BLaER1 (cell line): ENCODE measurements at regions not wholly inside any gene's neighbourhood (a gene's known extent, or its start where the extent isn't known, plus 50 kb on each side); places are given as distances from the start of the nearest gene placed in this dataset.

Source experiments
- H3K27ac ChIP-seq: shearing (Covaris generic); formaldehyde crosslinking; 2 replicates; pipeline ENCODE4 v1.8.1; 2022
- H3K27me3 ChIP-seq: shearing (Covaris generic); formaldehyde crosslinking; 2 replicates; pipeline ENCODE4 v1.8.1; 2022
- H3K36me3 ChIP-seq: shearing (Covaris generic); formaldehyde crosslinking; 2 replicates; pipeline ENCODE4 v1.8.1; 2022
- H3K4me1 ChIP-seq: shearing (Covaris generic); formaldehyde crosslinking; 2 replicates; pipeline ENCODE4 v1.8.1; 2022
- H3K4me2 ChIP-seq: shearing (Covaris generic); formaldehyde crosslinking; 2 replicates; pipeline ENCODE4 v1.8.1; 2022
- H3K4me3 ChIP-seq: shearing (Covaris generic); formaldehyde crosslinking; 2 replicates; pipeline ENCODE4 v1.8.1; 2022
- H3K9ac ChIP-seq: shearing (Covaris generic); formaldehyde crosslinking; 2 replicates; pipeline ENCODE4 v1.8.1; 2022
- H3K9me3 ChIP-seq: shearing (Covaris generic); formaldehyde crosslinking; 2 replicates; pipeline ENCODE4 v1.8.1; 2022
- H4K20me1 ChIP-seq: shearing (Covaris generic); formaldehyde crosslinking; 2 replicates; pipeline ENCODE4 v1.8.1; 2022
- Cebpa-rat ChIP-seq: shearing (Covaris generic); IDR thresholded peaks from 2 replicates; pipeline ENCODE4 v1.8.1; 2022

DNA sequence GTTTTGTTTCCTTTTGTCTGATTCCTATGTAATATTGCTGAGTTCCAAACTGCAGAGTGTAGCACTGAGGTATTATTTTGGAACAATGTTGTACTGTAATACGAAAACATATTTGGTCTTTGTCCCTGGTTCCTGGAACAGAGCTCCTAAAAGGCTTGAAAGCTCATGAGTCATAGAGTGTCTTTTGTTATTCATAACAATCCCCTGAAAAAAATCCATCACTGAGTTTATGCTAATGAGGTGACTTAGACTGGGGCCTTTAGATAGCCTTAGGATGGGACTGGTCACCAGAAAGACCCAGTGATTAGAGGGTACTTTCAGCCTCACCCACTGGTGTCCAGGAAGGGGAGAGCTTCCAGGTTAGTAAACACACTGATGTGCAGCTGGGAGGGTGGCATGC, 132.7 kb upstream of the POU5F2 start:
- no peak overlapping the region for H3K27ac ChIP-seq
- H3K4me1 ChIP-seq = no peaks in the 10 kb centered on the region
- no peak overlapping the region for H3K4me3 ChIP-seq
- no peaks in the 10 kb centered on the region for H4K20me1 ChIP-seq
- H3K36me3 ChIP-seq = peaks cover 3% of the 10 kb centered on the region; the same call in 1 of the 2 replicates
- no peak overlapping the region for H3K9ac ChIP-seq
- no peak overlapping the region for H3K4me2 ChIP-seq
- no peaks in the 10 kb centered on the region for H3K9me3 ChIP-seq
- no peak for TF ChIP-seq Cebpa-rat
- H3K27me3 ChIP-seq = no peaks in the 10 kb centered on the region

DNA sequence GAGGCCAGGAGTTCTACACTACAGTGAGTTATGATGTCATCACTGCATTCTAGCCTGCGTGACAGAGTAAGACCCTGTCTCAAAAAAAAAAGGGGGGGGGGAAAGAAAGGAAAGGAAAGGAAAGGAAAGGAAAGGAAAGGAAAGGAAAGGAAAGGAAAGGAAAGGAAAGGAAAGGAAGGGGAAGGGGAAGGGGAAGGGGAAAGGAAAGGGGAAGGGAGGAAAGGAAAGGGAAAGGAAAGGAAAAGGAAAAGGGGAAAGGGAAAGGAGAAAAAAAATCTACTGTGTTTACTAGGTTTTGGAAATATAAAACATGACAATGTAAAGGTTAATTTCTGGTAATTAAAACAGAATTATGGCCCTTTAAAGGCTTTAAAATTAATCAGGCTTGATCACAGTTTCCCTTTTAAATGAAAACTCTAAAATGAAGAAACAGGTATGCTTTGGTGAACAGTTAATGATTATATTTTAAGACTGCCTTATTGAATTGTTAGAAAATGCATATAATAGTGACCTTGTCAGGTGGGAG, 131.9 kb upstream of the POU5F2 start:
- Histone ChIP-seq H3K27ac (no peak overlapping the region), H3K4me3 (no peak overlapping the region), H3K4me1 (no peaks in the 10 kb centered on the region), H3K9ac (no peak overlapping the region), H4K20me1 (no peaks in the 10 kb centered on the region), H3K4me2 (no peak overlapping the region), H3K27me3 (no peaks in the 10 kb centered on the region), H3K36me3 (peaks cover 3% of the 10 kb centered on the region; the same call in 1 of the 2 replicates), H3K9me3 (no peaks in the 10 kb centered on the region)
- no peak for TF ChIP-seq Cebpa-rat

DNA sequence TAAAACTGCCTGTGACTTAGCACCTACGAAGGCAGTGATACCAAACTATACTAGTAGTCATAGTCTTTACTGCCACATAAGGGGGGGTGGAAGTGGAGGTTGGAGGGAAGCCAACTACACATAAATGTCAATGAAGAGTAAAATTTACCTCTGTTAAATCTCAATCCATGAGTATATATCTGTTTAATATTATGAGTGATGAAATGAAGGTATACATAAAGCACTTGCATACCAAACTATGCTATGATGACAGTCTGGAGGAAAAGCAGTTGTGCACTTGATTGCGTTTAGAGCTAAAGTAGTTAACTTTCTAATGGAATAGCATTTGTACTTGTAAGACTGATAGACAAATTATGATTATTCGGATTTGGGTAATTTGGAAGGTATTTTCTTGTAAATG, 129.2 kb upstream of the POU5F2 start:
- H3K36me3 ChIP-seq = peaks cover 3% of the 10 kb centered on the region; the same call in 1 of the 2 replicates
- H4K20me1 ChIP-seq = no peaks in the 10 kb centered on the region
- H3K27me3 ChIP-seq = no peaks in the 10 kb centered on the region
- no peaks in the 10 kb centered on the region for H3K4me1 ChIP-seq
- no peak overlapping the region for H3K4me2 ChIP-seq
- TF ChIP-seq Cebpa-rat = no peak
- H3K4me3 ChIP-seq = no peak overlapping the region
- no peak overlapping the region for H3K9ac ChIP-seq
- no peak overlapping the region for H3K27ac ChIP-seq
- H3K9me3 ChIP-seq = no peaks in the 10 kb centered on the region

DNA sequence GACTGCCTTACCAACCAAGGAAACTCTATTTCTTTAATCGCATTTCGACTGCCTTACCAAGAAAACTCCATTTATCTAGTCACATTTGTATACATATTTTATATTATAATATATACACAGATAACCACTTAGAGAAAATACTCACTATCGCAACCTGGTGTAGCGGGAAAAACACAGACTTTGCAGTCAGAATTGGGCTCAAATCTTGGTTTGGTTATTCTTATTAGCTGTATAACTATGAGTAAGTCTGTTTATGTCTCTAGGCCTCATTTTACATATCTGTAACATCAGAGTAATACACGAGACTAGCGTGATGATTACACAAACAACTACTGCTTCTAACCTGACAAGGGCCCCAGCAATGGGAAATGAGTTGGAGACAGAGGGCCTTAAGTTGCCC, 127.5 kb upstream of the POU5F2 start:
- Histone ChIP-seq H3K9me3 (no peaks in the 10 kb centered on the region), H4K20me1 (no peaks in the 10 kb centered on the region), H3K27ac (no peak overlapping the region), H3K27me3 (no peaks in the 10 kb centered on the region), H3K4me2 (no peak overlapping the region), H3K9ac (no peak overlapping the region), H3K36me3 (peaks cover 3% of the 10 kb centered on the region; the same call in 1 of the 2 replicates), H3K4me3 (no peak overlapping the region), H3K4me1 (no peaks in the 10 kb centered on the region)
- TF ChIP-seq Cebpa-rat = no peak

DNA sequence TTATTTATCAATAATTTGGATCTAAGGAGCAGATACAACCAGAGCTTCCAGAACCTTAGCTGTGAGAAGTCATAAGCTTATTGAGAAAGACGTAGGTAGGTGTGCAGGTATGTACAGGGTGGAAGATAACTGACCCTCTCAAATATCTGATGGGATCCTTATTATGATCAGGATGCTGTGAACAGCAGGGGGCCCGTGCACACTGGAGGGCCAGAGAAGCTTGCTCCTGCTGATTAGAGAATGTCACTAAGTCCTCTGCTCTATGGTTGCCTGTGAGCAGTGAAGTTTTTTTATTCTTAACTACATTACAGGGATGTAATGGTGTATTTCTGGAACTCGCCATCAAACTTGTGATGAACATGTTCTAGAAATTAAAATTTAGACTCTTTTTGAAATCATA, 108.9 kb upstream of the POU5F2 start:
- Histone ChIP-seq H3K4me1 (no peaks in the 10 kb centered on the region), H3K9me3 (peaks cover 3% of the 10 kb centered on the region), H3K4me3 (no peak overlapping the region), H3K4me2 (no peak overlapping the region), H3K9ac (no peak overlapping the region), H4K20me1 (no peaks in the 10 kb centered on the region), H3K27me3 (no peaks in the 10 kb centered on the region), H3K36me3 (peaks cover 7% of the 10 kb centered on the region; the same call in 1 of the 2 replicates), H3K27ac (no peak overlapping the region)
- TF ChIP-seq Cebpa-rat = no peak

DNA sequence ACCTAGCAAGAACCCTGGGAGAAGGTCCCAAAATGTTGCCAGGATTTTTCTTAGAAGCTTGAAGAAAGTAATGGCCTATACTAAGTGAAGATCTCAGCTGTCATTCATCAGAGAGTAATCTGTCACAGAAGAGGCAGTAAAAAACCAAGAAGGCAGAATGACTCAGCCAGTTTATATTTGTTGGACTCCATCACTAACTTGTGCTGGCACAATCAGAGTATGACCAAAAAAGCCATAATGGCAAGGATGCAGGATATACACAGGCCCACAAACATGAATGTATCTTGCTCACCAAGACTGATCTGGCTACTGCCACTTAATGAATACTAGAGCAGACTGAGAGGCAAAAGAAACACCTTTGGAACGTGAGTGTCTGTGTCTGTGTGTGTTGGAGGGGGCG, 104.0 kb upstream of the POU5F2 start:
- Histone ChIP-seq H3K9ac (no peak overlapping the region), H4K20me1 (no peaks in the 10 kb centered on the region), H3K4me3 (no peak overlapping the region), H3K9me3 (peaks cover 21% of the 10 kb centered on the region), H3K36me3 (peaks cover 15% of the 10 kb centered on the region; the same call in 1 of the 2 replicates), H3K4me1 (no peaks in the 10 kb centered on the region), H3K27me3 (no peaks in the 10 kb centered on the region), H3K4me2 (no peak overlapping the region), H3K27ac (no peak overlapping the region)
- TF ChIP-seq Cebpa-rat = no peak

DNA sequence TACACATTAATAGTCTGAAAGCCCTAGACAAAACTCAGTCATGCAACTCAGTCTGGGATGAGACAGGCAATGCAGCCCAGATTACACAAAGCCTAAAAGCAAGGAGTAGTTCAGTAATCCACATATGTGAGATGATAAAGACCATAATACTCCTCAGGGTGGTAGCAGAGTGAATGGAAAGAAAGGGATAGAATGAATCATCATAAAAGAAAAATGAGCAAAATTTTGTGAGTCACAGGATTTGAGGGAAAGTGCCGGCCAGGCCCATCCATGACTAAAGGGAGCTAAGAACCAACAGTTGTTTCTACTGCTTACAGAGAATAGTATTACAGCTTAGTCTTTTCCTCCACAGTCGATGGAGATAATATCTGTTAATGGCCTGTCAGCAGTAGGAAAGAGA, 90.0 kb upstream of the POU5F2 start:
- Histone ChIP-seq H3K4me3 (no peak overlapping the region), H3K4me1 (no peaks in the 10 kb centered on the region), H4K20me1 (no peaks in the 10 kb centered on the region), H3K4me2 (no peak overlapping the region), H3K27ac (no peak overlapping the region), H3K27me3 (no peaks in the 10 kb centered on the region), H3K9me3 (0 out of 2 replicates have a peak, but pooled peaks cover 4% of the 10 kb centered on the region), H3K36me3 (peaks cover 8% of the 10 kb centered on the region; the same call in 1 of the 2 replicates), H3K9ac (no peak overlapping the region)
- TF ChIP-seq Cebpa-rat = no peak

DNA sequence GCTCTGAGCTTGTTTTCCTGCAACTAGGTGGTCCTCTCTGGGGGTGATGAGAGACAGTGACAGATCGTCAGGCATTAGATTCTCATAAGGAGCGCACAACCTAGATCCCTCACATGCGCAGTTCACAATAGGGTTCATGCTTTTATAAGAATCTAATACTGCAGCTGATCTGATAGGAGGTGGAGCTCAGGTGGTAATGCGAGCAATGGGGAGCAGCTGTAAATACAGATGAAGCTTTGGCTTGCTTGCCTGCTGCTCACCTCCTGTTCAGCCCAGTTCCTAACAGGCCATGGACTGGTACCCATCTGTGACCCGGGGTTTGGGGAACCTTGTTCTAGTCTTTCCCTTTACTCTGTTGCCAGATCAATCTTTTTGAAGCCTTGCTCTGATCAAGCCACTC, 89.5 kb upstream of the POU5F2 start:
- no peak for TF ChIP-seq Cebpa-rat
- H3K27me3 ChIP-seq = no peaks in the 10 kb centered on the region
- H3K4me3 ChIP-seq = no peak overlapping the region
- H3K9me3 ChIP-seq = 0 out of 2 replicates have a peak, but pooled peaks cover 4% of the 10 kb centered on the region
- peaks cover 8% of the 10 kb centered on the region; the same call in 1 of the 2 replicates for H3K36me3 ChIP-seq
- no peak overlapping the region for H3K9ac ChIP-seq
- H3K27ac ChIP-seq = no peak overlapping the region
- no peak overlapping the region for H3K4me2 ChIP-seq
- no peaks in the 10 kb centered on the region for H4K20me1 ChIP-seq
- H3K4me1 ChIP-seq = no peaks in the 10 kb centered on the region

DNA sequence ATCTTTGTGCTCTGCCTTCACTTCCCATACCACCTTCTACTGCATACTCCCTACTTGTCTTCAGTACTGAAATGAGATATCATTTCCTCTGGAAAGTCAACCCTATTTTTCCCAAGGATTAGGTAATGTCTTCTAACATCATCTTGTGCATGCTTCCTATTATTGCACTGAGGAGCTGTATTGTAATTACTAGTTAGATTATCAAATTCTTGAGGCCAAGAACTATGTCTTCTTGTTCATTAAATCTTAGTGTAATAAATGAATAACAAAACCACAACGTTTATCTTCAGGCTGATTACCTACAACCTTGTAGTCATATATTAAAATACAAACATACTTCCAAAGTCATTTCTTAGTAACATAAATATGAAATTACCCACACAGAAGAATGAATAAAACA, 87.9 kb upstream of the POU5F2 start:
- no peak for TF ChIP-seq Cebpa-rat
- peaks cover 8% of the 10 kb centered on the region; the same call in 1 of the 2 replicates for H3K36me3 ChIP-seq

DNA sequence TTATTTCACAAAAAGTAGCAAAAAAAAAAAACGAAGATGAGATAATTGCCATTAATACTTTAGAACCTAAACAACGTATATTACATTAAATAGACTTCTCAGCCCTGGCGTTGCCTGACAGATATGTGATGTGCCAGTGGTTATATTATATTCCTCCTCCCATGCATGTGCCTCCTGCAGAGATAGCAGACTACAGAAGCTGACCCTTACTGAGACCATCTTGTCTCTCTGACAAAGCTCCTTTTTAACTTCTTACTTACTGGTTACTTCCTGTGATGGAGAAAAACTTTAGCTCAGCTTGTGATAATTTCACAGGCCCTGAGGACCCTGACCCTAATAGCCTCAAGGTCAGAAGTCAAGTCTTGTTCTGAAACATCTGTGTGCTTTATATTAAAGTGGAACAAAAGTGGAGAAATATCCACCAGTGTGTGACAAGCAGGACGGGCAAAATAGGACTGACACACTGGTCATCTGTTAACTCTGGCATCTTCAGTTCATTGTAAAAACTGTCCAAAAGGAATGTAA, 80.6 kb upstream of the POU5F2 start:
- Histone ChIP-seq H3K36me3 (no peaks in the 10 kb centered on the region), H3K4me3 (no peak overlapping the region), H3K27ac (no peak overlapping the region), H3K4me1 (no peaks in the 10 kb centered on the region), H4K20me1 (no peaks in the 10 kb centered on the region), H3K9ac (no peak overlapping the region), H3K27me3 (no peaks in the 10 kb centered on the region), H3K9me3 (no peaks in the 10 kb centered on the region), H3K4me2 (no peak overlapping the region)
- TF ChIP-seq Cebpa-rat = no peak

More for the DNA sequence above, 87.9 kb upstream of the POU5F2 start:
- Histone ChIP-seq H3K4me2 (no peak overlapping the region), H3K9me3 (0 out of 2 replicates have a peak, but pooled peaks cover 4% of the 10 kb centered on the region), H3K9ac (no peak overlapping the region), H4K20me1 (no peaks in the 10 kb centered on the region), H3K4me3 (no peak overlapping the region), H3K27me3 (no peaks in the 10 kb centered on the region), H3K27ac (no peak overlapping the region), H3K4me1 (no peaks in the 10 kb centered on the region)
